GM10266 (cell line): ENCODE measurements at regions not wholly inside any gene's neighbourhood (a gene's known extent, or its start where the extent isn't known, plus 50 kb on each side); places are given as distances from the start of the nearest gene placed in this dataset.
A peak's percentile ranks its signal among the peaks of the same experiment; 100 is the strongest.
"Not testable (repeated sequence)": the region's sequence is repeated elsewhere in the genome, so short reads cannot be mapped to it uniquely, and the experiment has no call there.

Experiments
- DNase-seq: peaks from one replicate; pipeline ENCODE4 v3.0.0; 2012; ENCODE audit errors: extremely low spot score
- TF ChIP-seq, protein P1 (sequence below): IDR thresholded peaks from 2 replicates; pipeline ENCODE4 v1.5.1; 2012; ENCODE audit warnings: mild to moderate bottlenecking, low read depth; ENCODE audit not compliant: control insufficient read depth, insufficient read depth; ENCODE audit errors: missing control alignments

GRCh38 chr4:83906561-83906960, 370.7 kb downstream of the GPAT3 start:
- TF ChIP-seq, protein P1, sequence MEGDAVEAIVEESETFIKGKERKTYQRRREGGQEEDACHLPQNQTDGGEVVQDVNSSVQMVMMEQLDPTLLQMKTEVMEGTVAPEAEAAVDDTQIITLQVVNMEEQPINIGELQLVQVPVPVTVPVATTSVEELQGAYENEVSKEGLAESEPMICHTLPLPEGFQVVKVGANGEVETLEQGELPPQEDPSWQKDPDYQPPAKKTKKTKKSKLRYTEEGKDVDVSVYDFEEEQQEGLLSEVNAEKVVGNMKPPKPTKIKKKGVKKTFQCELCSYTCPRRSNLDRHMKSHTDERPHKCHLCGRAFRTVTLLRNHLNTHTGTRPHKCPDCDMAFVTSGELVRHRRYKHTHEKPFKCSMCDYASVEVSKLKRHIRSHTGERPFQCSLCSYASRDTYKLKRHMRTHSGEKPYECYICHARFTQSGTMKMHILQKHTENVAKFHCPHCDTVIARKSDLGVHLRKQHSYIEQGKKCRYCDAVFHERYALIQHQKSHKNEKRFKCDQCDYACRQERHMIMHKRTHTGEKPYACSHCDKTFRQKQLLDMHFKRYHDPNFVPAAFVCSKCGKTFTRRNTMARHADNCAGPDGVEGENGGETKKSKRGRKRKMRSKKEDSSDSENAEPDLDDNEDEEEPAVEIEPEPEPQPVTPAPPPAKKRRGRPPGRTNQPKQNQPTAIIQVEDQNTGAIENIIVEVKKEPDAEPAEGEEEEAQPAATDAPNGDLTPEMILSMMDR, result no peak
- DNase-seq, result no peak

DNA sequence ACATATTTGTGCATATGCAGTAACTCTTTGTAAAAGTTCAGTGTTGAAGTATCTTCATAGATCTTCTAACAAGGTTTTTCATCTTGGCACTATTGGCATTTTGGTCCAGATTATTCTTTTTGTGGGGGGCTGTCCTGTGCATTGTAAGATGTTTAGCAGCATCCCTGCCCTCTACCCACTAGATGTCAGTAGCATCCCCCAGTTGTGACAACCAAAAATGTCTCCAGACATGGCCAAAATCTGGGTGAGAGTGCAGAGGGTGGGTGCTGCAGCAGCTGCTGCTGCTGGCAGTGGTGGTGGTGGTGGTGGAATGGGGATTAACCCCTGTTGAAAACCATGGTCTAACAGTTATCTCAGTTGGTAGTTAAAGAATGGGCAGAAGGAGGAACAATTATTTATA, 370.0 kb downstream of the GPAT3 start:
- DNase-seq, result no peak
- TF ChIP-seq, protein P1, result peak; percentile 30

- DNase-seq, result not testable (repeated sequence)
Measured at GRCh38 chr4:83903740-83904139, 367.8 kb downstream of the GPAT3 start.

DNA sequence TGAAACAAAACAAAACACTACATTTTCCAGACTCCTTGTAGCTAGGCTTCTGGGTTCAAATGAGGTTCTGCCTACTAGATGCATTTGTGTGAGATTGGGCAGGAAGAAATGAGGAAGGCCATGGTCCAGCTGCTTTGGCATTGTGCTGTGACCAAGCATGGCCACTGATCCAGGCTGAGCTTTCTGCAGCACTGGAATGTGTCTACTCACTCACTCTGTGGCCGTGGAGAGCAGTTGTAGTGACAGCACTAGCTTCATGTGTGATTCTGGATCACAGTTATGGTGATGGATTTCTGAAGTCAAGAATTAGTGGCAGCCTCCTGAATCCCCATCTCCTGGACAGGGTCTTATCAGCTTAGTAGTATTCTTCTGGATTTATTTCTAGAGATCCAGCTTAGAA, 358.9 kb downstream of the GPAT3 start:
- TF ChIP-seq, protein P1, result no peak
- DNase-seq, result no peak

- TF ChIP-seq, protein P1, result no peak
- DNase-seq, result no peak
Measured at GRCh38 chr4:83890816-83891215, 354.9 kb downstream of the GPAT3 start.

DNA sequence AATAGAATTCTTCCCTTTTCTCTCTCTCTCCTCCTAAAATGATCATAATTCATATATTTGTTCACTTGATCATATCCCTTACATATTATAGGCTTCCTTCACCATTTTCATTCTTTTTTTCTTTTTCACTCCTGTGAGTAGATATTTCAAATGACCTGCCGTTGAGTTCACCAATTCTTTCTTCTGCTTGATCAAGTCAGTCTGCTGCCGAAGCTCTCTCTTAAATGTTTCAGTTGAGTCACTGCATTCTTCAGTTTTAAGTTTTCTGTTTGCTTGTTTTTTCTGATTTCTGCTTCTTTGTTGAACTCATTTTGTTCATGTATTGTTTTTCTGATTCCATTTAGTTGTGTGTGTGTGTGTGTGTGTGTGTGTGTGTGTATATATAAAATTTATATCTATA, 354.3 kb downstream of the GPAT3 start:
- DNase-seq, result no peak
- TF ChIP-seq, protein P1, result no peak

DNA sequence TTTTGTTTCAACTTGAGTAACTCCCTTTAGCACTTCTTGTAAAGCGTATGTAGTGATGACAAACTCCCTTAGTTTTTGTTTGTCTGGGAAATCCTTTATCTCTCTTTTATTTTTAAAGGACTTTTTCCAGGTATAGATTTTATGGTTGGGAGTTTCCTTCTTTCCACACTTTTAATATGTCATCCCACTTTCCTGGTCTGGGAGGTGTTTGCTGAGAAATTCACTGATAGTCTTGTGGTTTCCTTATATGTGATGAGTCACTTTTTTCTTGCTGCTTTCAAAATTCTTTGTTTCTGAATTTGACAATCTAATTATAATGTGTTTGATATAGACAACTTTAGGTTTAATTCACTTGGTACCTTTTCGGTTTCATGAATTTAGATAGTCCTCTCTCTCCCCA, 353.9 kb downstream of the GPAT3 start:
- TF ChIP-seq, protein P1, result no peak
- DNase-seq, result no peak
